Kidney (tissue), 13 donors: ENCODE measurements at regions not wholly inside any gene's neighbourhood (a gene's known extent, or its start where the extent isn't known, plus 50 kb on each side); places are given as distances from the start of the nearest gene placed in this dataset.
A peak's percentile ranks its signal among the peaks of the same experiment; 100 is the strongest.

Experiments
- DNase-seq, 5 donors: peaks; one replicate each; pipeline ENCODE4 v3.0.0-alpha.2; 2013 to 2020
- FAIRE-seq: peaks from 2 replicates; lab custom pipeline; 2012; peaks lifted over from hg19 to GRCh38; lab: Jason Lieb, UNC
- H3K27ac ChIP-seq, 2 donors: one replicate each; pipeline ENCODE4 v1.7.0; 2013; ENCODE audit warnings: low read depth in 2 of 2, low read length in 2 of 2, inconsistent platforms in 1 of 2
- H3K27me3 ChIP-seq: one replicate; pipeline ENCODE4 v1.7.1; 2013; ENCODE audit warnings: low read length, inconsistent platforms; ENCODE audit not compliant: control insufficient read depth, insufficient read depth
- H3K36me3 ChIP-seq, 3 donors: one replicate each; pipeline versions ENCODE4 v1.7.0 to v1.7.1; 2013; ENCODE audit warnings: low read length in 3 of 3, control low read depth in 1 of 3, inconsistent platforms in 1 of 3; ENCODE audit not compliant: insufficient read depth in 3 of 3, control insufficient read depth in 2 of 3
- H3K4me1 ChIP-seq, 3 donors: one replicate each; pipeline versions ENCODE4 v1.7.0 to v1.7.1; 2013; ENCODE audit warnings: low read length in 3 of 3, inconsistent platforms in 1 of 3, low read depth in 1 of 3; ENCODE audit not compliant: control insufficient read depth in 2 of 3, insufficient read depth in 2 of 3
- H3K4me3 ChIP-seq, 3 donors: one replicate each; pipeline versions ENCODE4 v1.7.0 to v1.8.1; 2013; ENCODE audit warnings: low read length in 3 of 3, control low read depth in 1 of 3, inconsistent platforms in 1 of 3
- H3K9ac ChIP-seq, 3 donors: one replicate each; pipeline versions ENCODE4 v1.7.0 to v1.7.1; 2013; ENCODE audit warnings: low read length in 3 of 3, control low read depth in 1 of 3, inconsistent platforms in 1 of 3
- H3K9me3 ChIP-seq, 3 donors: one replicate each; pipeline versions ENCODE4 v1.7.0 to v1.7.1; 2013; ENCODE audit warnings: low read length in 3 of 3, control low read depth in 1 of 3, inconsistent platforms in 1 of 3; ENCODE audit not compliant: control insufficient read depth in 2 of 3, insufficient read depth in 1 of 3
- CTCF ChIP-seq: IDR thresholded peaks from 3 replicates; pipeline ENCODE4 v1.5.1; 2012; ENCODE audit warnings: mild to moderate bottlenecking, moderate library complexity, borderline replicate concordance; ENCODE audit not compliant: insufficient read depth; ENCODE audit errors: extremely low read depth
- intact Hi-C: fragments of 100-400 bp; cut with DNase I; formaldehyde crosslinking; loops from one replicate; pipeline ENCODE4 v1.11.1; 2022
- donor health status: control.
- donor health status: control.
- donor health status: control.
- donor health status: control.
- donor health status: control.
- donor health status: DM: yes; HTN: yes; CAD: no.
- donor health status: Normal renal cell carcinoma (clear cell type).

DNA sequence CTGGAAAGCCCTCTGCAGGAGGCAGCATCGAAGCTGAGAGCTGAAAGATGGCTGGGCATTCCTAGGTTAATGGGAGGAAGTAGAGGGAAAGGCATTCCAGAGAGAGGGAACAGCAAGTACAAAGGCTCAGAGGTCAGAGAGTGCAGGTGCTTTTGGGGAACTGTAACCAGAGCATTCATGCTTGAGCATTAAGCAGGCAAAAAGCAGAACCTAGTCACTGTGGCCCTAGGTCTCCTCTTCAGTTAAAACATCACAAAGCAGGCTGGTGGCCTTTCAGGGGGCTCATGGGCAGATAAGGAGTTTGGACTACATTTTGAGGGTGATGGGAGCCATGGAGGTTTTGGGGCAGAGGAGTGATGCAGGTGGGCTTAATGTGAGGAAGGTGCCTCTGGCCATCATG is 169.2 kb upstream of the MYL2 start:
- TF ChIP-seq CTCF, result no peak
- no peaks in the 10 kb centered on the region for H3K27me3 ChIP-seq
- H3K9ac ChIP-seq, result no peak overlapping the region
- peaks cover 0 to 3% (median 0%) of the 10 kb centered on the region in 3 donors for H3K4me1 ChIP-seq
- intact Hi-C loops, result no loop called here
- FAIRE-seq (no peak), DNase-seq (no peak)
- H3K4me3 ChIP-seq, result no peak overlapping the region
- H3K36me3 ChIP-seq, result no peaks in the 10 kb centered on the region
- peaks cover 0 to 5% (median 0%) of the 10 kb centered on the region in 3 donors for H3K9me3 ChIP-seq
- no peak overlapping the region for H3K27ac ChIP-seq

GRCh38 chr12:111088409-111088808 is 168.0 kb upstream of the MYL2 start:
- H3K9me3 ChIP-seq, result peaks cover 0 to 5% (median 0%) of the 10 kb centered on the region in 3 donors
- no peaks in the 10 kb centered on the region for H3K27me3 ChIP-seq
- no peak overlapping the region for H3K27ac ChIP-seq
- no peaks in the 10 kb centered on the region for H3K36me3 ChIP-seq
- TF ChIP-seq CTCF, result no peak
- intact Hi-C loops, result no loop called here
- DNase-seq, result peak in 2 of 5 donors; percentile 12 to 30
- H3K4me1 ChIP-seq, result no peaks in the 10 kb centered on the region
- no peak for FAIRE-seq
- no peak overlapping the region for H3K4me3 ChIP-seq
- no peak overlapping the region for H3K9ac ChIP-seq

DNA sequence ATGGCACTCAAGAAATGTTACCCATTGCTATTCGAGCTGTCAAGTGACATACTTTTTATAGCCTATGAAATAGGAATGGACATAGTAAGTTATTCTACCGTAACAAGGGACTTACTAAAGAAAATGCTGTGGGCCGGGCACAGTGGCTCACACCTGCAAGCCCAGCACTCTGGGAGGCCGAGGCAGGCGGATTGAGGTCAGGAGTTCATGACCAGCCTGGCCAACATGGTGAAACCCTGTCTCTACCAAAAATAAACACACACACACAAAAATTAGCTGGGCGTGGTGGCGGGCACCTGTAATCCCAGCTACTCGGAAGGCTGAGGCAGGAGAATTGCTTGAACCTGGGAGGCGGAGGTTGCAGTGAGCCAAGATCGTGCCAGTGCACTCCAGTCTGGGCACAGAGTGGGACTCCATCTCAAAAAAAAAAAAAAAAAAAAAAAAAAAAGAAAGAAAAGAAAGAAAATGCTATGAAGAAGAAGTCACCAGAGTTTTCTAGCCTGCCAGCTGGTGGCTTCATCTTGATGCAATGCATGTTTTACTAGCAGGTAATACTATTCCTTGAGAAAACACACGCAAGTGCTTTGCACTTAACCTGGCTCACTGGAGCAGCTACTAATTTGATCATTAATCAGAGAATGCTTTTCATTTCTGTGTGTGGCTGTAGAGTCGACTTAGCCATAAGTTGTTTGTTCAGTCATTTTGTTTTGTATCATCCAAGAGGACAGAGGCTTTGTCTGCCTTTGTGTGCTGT is 166.7 kb upstream of the MYL2 start:
- TF ChIP-seq CTCF, result no peak
- Histone ChIP-seq H3K36me3 (no peaks in the 10 kb centered on the region), H3K9me3 (peaks cover 0 to 5% (median 0%) of the 10 kb centered on the region in 3 donors), H3K4me1 (no peaks in the 10 kb centered on the region), H3K27ac (no peak overlapping the region), H3K27me3 (no peaks in the 10 kb centered on the region), H3K9ac (no peak overlapping the region), H3K4me3 (no peak overlapping the region)
- FAIRE-seq (no peak), DNase-seq (peak in 3 of 5 donors; percentile 45 to 67 (median 63))
- intact Hi-C loops, result no loop called here
